ENCODE measurements at regions not wholly inside any gene's neighbourhood (a gene's known extent, or its start where the extent isn't known, plus 50 kb on each side); places are given as distances from the start of the nearest gene placed in this dataset.

DNA sequence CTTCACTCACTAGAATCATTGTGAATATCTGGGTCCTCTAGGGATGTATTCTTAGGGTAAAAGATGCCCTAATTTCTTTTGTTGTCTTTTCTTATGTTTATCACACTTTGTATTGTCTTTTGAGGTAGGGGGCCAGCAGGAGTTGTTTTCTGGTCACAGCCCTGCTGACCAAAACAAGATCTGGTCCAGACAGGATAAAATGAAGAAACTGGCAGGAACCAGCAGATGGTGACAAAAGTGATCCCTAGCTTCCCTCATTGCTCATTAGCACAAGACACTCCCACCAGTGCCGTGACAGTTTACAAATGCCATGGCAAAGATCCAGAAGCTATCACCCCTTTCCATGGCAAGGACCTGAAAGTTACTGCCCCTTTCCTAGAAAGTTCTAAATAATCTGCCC is 81.7 kb upstream of the CCDC85A start:
- no peak for DNase-seq (ENCODE audit: low spot score)

DNA sequence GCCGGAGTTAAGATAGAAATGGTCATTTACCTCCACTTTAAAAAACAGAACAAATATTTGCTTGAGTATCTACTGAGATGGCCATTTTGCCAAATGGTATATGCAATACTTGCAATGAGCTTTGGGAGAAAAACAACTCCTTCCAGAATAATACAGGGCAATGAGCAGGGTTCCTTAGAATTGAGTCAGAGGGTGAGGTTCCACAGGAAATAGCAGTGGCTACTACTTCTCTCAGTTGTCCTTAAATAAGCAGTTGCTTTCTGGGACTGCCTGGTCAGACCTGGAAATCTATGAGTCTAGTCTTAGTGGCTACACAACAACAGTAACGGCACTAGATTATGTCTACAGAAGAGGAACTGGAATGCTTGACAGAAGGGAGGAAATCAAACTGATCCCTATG is 80.9 kb upstream of the CCDC85A start:
- DNase-seq (ENCODE audit: low spot score), result no peak

DNA sequence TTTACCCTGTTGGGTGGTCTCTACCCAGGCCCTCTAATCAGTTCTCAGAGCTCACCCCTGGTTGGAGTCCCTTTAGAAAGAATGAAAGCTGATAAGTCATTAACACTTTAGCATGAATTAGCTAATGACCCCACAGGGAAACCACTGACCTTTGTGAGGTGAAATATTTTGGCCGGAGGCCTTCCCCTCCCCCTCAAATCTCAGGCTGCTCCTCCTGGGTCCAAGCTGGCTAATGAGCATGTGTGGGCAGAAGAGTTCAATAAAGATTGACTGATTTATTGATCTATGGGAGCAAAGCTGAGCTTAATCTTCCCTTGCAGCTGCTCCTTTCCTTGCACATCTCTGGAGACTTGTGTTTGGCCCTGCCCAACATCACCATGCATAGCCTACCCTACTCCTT is 78.8 kb upstream of the CCDC85A start:
- DNase-seq (ENCODE audit: low spot score), result no peak

DNA sequence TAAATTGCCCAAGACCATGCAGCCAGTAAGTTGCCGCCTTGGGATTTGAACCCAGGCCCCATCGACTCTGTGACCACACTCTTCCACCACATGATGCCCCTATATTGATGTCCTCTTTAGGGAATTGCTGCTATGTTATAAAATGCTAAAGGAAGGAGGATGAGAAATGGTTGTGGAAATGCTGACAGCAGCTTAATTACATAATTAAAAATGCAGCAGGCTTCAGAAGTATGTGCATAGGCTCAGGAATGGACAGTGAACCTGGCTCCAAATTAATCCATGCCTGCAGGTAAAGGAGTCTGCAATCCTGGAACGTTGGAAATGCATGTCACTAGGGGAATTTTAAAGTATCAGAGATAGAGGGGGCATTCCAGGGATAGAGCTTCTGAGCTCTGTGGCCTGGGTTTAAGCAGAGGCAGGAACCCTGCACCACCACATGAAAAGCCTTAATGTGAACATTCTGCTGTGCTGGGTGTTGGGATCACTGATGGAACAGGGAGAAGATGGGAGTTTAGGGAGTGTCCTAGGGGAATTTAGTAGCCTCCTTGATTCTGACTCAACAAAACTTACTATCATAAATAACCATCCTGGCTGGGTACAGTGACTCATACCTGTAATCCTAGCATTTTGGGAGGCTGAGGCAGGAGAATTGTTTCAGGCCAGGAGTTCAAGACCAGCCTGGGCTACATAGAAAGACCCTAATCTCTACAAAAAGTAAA is 76.1 kb upstream of the CCDC85A start:
- no peak for DNase-seq (ENCODE audit: low spot score)

DNA sequence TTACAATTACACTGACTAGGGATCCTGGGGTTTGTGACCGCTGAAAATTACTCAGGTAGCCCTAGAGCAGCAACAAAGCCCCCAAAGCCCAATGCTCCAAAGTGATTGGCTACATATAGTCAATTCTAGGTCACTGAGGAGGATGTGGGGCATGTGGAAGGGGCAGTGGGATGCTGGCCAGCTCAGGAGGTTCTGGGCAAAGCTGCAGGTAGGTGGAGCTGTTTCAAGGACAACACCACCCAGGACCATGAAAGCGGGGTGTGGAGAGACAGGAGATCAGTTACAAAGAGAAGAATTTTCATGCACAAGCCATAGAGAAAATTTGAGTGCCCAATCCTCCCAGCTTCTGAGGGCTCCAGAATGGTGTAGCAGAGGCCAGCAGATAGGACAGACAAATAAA is 75.0 kb upstream of the CCDC85A start:
- DNase-seq (ENCODE audit: low spot score), result no peak

DNA sequence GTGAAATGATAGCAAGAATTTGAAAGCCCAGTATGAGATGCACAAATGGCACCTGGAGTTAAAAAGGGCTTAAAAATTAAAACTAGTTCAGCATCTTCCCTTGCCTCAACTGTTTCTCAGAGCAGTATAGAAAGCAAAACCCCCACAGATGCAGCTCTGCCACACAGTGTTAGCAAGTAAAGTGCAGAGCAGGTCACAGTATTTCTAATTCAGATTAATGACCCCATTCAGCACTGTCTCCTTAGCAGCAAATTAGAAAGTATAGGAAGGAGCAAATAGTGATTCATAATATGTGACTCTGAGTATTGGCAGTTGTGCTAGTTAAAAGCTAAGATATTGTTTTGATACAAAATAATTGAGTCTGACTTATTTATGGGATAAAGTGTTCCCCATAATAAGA is 73.8 kb upstream of the CCDC85A start:
- no peak for DNase-seq (ENCODE audit: low spot score)

GRCh38 chr2:56113382-56113975 is 70.3 kb upstream of the CCDC85A start:
- no peak for DNase-seq (ENCODE audit: low spot score)

DNA sequence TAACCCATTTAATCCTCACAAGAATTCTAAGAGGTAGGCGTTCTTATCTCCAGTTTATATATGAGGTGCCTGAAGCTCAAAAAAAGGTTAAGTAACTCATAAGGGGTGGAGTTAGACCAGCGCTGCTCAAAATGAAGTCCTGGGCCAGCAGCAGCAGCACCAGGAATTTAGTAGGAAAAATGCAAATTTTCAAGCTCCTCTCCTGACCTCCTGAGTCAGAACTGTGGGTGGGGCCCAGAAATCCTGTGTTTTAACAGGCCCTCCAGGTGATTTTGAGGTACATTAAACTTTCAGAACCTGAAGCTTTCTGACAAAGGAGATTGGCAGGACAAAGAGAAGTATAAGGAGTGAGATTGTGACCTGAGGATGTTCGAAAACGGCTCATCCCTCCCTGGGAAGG is 66.0 kb upstream of the CCDC85A start:
- DNase-seq (ENCODE audit: low spot score), result no peak

DNA sequence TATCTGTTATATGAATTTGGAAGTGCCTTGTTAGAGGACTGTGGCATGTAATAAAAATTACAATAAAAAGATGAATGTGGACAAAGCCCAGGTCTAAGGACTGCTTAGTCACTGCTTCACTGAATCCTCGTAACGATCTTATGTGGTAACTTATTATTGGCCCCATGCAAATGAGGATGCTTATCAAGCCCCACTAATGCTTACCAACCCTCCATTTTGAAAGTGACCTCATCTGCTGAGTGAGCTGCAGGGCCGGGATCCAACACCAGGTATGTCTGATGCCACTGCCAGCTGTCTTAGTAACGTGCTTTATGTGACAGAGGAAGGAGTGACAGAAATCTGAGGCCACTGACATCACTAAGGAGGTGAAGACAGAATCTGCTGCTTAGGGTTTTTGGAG is 65.3 kb upstream of the CCDC85A start:
- DNase-seq (ENCODE audit: low spot score), result no peak

- DNase-seq (ENCODE audit: low spot score), result no peak
Measured at GRCh38 chr2:56121995-56122394, 61.8 kb upstream of the CCDC85A start.

- DNase-seq (ENCODE audit: low spot score), result no peak
Measured at GRCh38 chr2:56123538-56123937, 60.3 kb upstream of the CCDC85A start.

GRCh38 chr2:56127010-56127409 is 56.8 kb upstream of the CCDC85A start:
- DNase-seq (ENCODE audit: low spot score), result no peak

DNA sequence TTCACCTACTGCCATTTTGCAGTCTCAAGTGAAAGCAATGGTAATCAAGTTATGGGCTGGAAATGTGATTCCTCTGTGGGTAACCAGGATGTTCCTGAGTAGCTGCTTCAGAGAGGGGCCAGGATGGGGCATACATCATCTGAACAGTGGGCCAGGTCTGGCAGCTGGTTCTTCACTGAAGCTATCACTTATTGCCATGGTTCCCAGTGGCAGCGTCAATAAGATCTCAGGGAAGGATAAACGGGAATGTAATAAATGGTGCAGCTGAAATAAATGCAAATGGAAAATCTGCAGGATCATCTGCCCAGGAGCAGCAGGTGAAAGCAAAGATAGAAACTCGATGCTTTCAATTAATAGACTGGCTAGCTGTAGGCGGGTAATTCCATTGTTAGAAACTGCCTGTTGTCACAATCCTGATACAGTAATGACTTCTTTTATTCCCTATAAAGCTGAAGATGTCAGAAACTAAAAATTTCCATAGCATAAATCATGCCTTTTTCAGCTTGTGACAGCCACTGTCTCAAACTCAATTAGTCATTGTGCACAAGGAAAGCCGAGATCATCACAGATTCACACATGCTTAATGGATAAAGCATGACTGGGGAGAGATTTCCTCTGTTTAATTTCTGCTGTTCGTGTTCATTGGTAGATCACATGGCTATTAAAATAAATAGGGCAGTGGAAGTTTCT is 56.2 kb upstream of the CCDC85A start:
- no peak for DNase-seq (ENCODE audit: low spot score)

GRCh38 chr2:56128235-56128634 is 55.6 kb upstream of the CCDC85A start:
- no peak for DNase-seq (ENCODE audit: low spot score)

DNA sequence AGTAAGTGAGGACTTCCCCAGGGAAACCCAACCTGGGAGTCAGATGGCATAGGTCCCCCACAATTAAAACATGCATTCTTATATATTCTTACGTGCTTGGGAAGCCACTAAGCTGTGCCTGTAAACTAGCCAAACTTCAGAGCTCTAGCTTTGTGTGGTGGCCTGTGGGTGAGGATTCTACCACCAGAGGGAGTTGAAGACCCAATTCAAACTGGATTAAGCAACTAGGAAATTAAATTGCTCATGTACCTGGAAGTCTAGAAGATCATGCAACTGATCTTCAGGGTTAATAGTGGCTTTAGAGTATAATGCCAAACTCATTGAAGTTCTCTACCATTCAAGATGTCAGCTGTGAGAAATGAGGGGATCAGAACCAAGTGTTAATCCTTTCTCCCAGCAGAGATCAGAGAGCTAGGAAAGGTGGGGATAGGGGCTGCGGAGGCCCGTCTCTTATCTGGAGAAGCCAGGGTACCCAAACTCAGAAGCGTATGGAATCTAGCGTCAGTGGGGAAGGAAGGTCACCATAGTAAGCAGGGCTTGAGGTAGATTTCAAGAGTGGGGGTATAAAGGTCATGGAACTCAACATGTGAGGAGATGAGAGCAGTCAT is 53.2 kb upstream of the CCDC85A start:
- peak; percentile 34 for DNase-seq (ENCODE audit: low spot score)

- DNase-seq (ENCODE audit: low spot score), result peak; percentile 34
Measured at GRCh38 chr2:56132138-56132537, 51.7 kb upstream of the CCDC85A start.

DNA sequence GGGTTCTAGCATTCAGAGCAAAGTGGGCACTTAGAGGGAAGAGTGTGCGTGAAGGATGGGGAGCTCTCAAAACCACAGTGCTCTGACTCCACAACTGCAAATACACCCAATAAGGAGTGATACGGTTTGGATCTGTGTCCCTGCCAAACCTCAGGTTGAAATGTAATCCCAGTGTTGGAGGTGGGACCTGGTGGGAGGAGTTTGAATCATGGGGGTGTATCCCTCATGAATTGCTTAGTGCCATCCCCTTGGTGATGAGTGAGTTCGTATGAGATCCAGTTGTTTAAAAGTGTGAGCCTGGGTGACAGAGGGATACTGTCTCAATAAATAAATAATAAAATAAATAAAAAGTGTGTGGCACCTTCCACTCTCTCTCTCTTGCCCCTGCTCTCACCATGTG is 50.3 kb upstream of the CCDC85A start:
- DNase-seq (ENCODE audit: low spot score), result no peak

DNA sequence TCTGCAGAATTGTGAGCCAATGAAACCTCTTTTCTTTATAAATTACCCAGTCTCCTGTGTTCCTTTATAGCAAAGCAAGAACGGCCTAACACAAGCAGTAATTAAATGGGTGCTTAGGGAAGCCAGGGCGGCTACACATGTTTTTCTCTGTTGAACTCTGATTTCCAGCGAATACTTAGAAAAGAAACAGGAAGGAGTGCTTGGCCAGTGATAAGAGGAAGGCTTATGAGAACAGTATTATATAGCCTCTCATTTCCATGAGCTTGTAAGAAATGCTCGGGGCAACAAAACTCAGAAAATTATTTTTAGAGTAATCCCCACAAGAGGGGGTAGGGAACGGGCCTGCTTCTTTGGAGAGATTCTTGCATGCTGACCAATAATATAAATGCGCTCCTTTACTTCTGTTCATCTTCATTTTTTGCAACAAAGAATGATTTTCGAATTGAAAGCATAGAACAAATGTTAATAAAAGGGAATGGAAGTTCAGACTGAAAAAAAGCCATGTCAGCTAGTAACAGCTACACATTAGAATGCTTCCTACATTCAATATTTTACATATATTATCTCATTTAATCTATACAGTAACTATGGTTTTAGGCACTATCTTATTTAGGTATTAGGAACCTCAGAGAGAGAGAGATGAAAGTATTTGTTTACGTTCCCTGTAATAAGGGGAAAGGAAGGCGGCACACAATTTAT is 49.7 kb upstream of the CCDC85A start:
- no peak for DNase-seq (ENCODE audit: low spot score)
